ENCODE measurements at regions not wholly inside any gene's neighbourhood (a gene's known extent, or its start where the extent isn't known, plus 50 kb on each side); places are given as distances from the start of the nearest gene placed in this dataset.

- TF ChIP-seq CTCF (IDR thresholded peaks at IDR 0.05) (no peak), POLR2A (IDR thresholded peaks at IDR 0.05) (no peak)
Observed at GRCh38 chr10:43852149-43852548, 203.5 kb upstream of the ZNF32 start.

All from tibial nerve (tissue), 3 donors.